HG03442 (cell line): ENCODE measurements at regions not wholly inside any gene's neighbourhood (a gene's known extent, or its start where the extent isn't known, plus 50 kb on each side); places are given as distances from the start of the nearest gene placed in this dataset.

ENCODE experiments used
- ATAC-seq: cut with Tn5 transposase; IDR thresholded peaks from one replicate; pipeline ENCODE4 v1.9.1; 2021; ENCODE audit warnings: mild to moderate bottlenecking, moderate library complexity; ENCODE audit not compliant: unreplicated experiment

- no peak for ATAC-seq
Observed at GRCh38 chr7:156163747-156164146, 351.5 kb upstream of the SHH start.

GRCh38 chr7:156162451-156162850 lies 350.2 kb upstream of the SHH start:
- ATAC-seq, result no peak

- no peak for ATAC-seq
Observed at GRCh38 chr7:156160811-156161210, 348.5 kb upstream of the SHH start.

GRCh38 chr7:156158693-156159092 lies 346.4 kb upstream of the SHH start:
- ATAC-seq, result no peak

GRCh38 chr7:156158213-156158612 lies 345.9 kb upstream of the SHH start:
- ATAC-seq, result no peak

GRCh38 chr7:156157409-156158012 lies 345.2 kb upstream of the SHH start:
- no peak for ATAC-seq

- ATAC-seq, result no peak
Observed at GRCh38 chr7:156156734-156157408, 344.6 kb upstream of the SHH start.

- no peak for ATAC-seq
Observed at GRCh38 chr7:156155988-156156733, 343.9 kb upstream of the SHH start.

GRCh38 chr7:156153590-156153989 lies 341.3 kb upstream of the SHH start:
- no peak for ATAC-seq

- no peak for ATAC-seq
Observed at GRCh38 chr7:156152390-156152789, 340.1 kb upstream of the SHH start.

- no peak for ATAC-seq
Observed at GRCh38 chr7:156151658-156152057, 339.4 kb upstream of the SHH start.

GRCh38 chr7:156151078-156151477 lies 338.8 kb upstream of the SHH start:
- ATAC-seq, result no peak

- ATAC-seq, result no peak
Observed at GRCh38 chr7:156148995-156149394, 336.7 kb upstream of the SHH start.

- ATAC-seq, result no peak
Observed at GRCh38 chr7:156148547-156148946, 336.3 kb upstream of the SHH start.

GRCh38 chr7:156147756-156148504 lies 335.7 kb upstream of the SHH start:
- no peak for ATAC-seq

- ATAC-seq, result no peak
Observed at GRCh38 chr7:156147104-156147503, 334.8 kb upstream of the SHH start.

GRCh38 chr7:156145996-156146395 lies 333.7 kb upstream of the SHH start:
- no peak for ATAC-seq

GRCh38 chr7:156145184-156145583 lies 332.9 kb upstream of the SHH start:
- ATAC-seq, result no peak

GRCh38 chr7:156143683-156144082 lies 331.4 kb upstream of the SHH start:
- no peak for ATAC-seq

- no peak for ATAC-seq
Observed at GRCh38 chr7:156143158-156143557, 330.9 kb upstream of the SHH start.

- ATAC-seq, result no peak
Observed at GRCh38 chr7:156141941-156142340, 329.7 kb upstream of the SHH start.
